GM18511 (cell line): ENCODE measurements at regions not wholly inside any gene's neighbourhood (a gene's known extent, or its start where the extent isn't known, plus 50 kb on each side); places are given as distances from the start of the nearest gene placed in this dataset.
"Not testable (repeated sequence)": the region's sequence is repeated elsewhere in the genome, so short reads cannot be mapped to it uniquely, and the experiment has no call there.

Experiments used
- ATAC-seq: cut with Tn5 transposase; IDR thresholded peaks from one replicate; pipeline ENCODE4 v1.9.1; 2021; ENCODE audit warnings: mild to moderate bottlenecking, moderate library complexity; ENCODE audit not compliant: unreplicated experiment

DNA sequence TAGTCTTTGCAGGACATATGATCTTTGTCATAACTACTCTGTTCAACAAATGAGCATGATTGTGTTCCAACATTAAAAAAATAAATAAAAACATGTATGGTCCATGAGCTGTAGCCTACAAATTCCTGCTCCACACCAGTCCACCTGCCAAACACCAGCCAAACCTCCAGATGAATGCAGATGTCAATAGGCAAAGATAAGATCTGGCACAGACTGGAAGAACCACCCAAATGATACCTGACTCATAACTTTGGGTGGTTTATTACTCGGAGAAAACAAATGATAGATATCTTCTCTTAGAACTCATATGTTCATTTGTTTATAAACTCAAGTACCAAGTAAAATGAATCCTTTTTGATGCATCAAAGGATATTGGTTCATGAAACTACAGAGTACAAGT is 425.1 kb downstream of the GBA3 start:
- no peak for ATAC-seq

DNA sequence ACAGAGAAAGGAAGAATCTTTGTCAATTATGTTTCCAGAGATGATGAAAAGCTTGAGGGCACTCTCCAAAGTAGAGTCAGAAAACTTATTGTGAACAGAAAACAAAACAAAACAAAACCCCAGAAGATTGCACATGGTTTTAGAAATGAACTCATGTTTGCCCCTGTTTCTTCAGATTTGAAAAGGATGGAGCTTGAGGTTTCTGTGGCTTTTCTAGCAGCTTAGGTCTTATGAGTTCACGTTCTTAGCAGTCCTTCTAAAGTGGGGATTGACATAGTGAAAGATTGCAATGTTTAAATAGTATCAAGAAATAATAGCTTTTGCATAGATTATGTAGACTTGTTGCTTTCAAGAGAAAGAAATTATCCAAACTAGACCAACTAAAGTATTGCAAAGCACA is 421.8 kb downstream of the GBA3 start:
- ATAC-seq, result no peak

DNA sequence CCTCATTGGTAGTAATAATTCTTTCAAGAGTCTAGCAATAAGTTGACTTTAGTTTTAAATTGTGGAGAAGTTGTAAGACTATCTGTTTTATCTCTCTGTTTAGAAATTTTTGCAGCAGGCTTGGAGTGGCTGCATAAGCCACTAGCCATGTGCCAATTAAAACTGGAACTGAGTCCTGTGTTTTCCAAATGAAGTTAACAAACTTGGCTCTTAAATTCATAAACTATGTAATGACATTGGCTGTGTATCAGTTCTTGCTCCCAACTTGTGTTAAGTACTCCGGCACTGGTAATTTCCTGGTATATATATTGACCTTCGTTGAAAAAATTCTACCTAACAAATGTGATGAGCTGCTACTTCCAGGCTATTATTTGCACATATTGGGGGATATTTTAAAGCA is 420.4 kb downstream of the GBA3 start:
- ATAC-seq, result no peak

DNA sequence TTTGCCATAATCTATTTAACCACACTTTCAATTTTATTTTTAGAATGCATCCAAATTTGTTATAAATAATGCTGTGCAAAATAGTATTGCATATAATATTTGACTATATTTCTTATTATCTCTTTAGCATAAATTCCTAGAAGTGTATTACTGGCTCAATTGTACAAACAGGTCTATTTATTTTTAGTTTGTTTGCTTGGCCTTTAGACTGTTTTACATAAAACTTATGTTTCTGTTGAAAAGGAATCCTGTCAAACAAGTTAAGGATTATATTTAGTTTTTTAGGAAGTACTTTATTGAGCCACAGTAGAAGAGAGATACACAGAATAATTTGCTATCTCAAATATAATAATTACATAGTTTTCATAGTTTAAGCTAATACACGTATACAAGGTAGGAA is 413.8 kb downstream of the GBA3 start:
- no peak for ATAC-seq

DNA sequence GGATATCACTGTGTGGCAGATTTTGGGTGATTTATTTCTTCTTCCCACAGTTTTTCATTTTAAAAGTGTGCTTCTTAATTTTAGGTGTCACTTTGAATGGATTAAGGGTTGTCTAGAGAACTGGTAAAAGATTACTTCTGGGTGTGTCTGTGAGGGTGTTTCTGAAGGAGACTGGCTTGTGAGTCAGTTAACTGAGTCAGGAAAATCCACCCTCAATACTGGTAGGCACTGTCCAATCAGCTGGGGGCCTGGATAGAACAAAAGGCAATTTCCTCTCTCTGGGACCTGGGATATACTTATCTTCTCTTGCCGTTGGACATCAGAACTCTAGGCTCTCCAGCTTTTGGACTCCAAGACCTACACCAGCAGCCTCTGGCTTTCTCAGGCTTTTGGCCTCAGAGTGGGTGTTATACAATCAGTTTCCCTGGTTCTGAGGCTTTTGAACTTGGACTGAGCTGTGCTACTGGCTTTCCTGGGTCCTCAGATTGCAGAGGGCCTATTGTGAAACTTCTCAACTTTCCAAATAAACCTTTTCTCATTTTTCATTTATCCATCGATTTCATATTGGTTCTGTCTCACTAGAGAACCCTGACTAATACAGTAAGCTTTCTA is 413.1 kb downstream of the GBA3 start:
- ATAC-seq, result no peak

DNA sequence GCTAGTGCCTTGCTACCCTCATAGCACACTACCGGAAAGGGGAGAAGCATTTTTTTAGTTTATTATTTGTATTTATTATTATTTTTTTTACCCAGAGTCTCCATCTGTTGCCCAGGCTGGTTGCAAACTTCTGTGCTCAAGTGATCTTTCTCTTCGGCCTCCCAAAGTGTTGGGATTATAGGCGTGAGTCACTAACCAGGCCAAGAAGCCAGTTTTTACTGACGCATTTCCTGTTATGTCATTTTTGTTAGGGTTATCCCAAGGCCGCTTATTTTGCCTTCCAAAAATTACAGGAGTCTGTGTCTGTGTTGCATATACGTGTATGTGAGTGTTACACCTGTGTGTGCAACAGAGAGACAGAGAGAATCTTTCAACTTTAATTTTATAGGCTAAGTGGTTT is 404.5 kb downstream of the GBA3 start:
- no peak for ATAC-seq

DNA sequence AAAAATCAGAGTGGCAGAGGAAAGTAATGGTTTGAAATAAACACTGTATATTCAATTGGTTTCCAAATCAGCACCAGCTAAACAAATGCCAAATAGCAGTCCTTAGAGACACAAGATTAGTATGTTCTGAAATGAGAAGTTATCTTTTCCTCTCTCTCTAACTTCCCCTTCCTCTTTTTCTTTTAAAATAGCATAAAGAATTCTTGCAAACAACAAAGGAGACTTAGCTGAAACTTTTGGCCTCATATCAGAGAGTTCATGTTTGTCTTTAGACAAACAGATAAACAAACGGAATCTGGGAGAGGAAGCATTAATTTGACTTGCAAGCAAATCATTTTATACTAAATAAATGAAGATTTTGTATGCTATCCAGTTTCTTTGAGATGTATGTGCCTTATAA is 399.0 kb downstream of the GBA3 start:
- ATAC-seq, result no peak

DNA sequence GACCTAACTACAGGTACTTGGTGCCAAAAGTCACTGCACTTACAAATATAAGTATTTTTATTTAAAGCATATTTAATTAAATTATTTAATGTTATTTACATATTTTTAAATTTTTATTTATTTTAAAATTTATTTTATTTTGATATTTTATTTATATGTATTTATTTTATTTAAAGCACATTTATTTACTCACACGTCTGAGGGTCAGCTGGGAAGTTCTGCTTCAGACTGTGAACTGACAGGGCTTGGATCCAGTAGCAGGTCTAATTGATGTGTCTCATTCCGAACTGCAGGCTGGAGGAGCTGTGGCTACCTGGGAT is 392.5 kb downstream of the GBA3 start:
- ATAC-seq, result no peak

DNA sequence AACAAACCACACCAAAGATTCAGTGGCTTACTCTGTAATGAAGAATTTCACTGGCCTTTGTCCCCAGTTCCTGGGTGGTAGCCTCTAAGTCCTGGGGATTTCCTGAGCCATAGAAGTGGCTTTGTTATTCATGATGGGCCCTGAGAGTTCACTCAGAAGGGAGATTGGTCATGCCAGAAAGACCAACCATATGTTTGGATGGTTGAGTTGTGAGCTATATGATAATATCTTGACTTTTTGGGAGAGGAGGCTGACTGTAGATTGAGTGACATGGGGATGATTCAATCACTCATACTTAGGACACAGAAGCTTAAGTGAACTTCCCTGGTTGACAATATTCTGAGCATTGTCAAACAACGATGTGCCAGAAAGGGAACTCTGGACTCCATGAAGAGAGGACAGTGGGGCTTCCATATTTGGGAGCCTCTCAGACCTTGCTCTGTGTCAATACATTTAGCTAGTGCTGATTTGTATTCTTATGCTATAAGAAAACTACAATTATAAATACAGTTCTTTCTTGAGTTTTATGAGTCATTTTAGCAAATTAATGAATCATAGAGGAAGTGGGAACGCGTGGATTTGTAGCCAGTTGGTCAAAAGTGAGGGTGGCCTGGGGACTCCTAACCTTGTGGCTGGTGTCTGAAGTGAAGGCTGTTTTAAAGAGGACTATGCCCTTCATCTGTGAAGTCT is 392.0 kb downstream of the GBA3 start:
- ATAC-seq, result no peak

DNA sequence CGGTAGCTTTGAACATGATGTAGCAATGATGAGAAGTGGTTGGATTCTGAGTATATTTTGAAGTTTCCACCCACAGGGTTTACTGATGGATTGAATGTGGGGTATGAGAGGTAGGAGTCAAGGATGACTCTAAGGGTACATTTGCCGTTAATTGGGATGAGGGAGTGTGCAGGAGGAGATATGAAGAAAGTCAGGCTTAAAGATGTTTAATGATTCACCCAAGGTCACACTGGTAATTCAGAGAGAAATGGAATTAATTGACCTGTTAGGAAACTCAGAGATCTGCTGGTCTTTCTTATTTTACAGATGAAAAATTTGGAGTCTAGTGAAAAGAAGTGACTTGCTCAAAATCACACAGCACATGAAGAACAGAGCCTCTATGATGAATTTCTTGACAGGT is 390.7 kb downstream of the GBA3 start:
- no peak for ATAC-seq

DNA sequence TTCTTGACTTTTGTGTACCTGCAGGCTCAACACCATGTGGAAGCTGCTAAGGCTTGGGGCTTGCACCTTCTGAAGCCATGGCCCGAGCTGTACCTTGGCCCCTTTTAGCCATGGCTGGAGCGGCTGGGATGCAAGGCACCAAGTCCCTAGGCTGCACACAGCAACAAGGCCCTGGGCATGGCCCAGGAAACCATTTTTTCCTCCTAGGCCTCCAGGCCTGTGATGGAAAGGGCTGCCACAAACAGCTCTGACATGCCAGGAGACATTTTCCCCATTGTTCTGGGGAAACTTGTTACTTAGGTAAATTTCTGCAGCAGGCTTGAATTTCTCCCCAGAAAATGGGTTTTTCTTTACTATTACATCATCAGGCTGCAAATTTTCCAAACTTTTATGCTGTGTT is 387.4 kb downstream of the GBA3 start:
- ATAC-seq, result not testable (repeated sequence)

DNA sequence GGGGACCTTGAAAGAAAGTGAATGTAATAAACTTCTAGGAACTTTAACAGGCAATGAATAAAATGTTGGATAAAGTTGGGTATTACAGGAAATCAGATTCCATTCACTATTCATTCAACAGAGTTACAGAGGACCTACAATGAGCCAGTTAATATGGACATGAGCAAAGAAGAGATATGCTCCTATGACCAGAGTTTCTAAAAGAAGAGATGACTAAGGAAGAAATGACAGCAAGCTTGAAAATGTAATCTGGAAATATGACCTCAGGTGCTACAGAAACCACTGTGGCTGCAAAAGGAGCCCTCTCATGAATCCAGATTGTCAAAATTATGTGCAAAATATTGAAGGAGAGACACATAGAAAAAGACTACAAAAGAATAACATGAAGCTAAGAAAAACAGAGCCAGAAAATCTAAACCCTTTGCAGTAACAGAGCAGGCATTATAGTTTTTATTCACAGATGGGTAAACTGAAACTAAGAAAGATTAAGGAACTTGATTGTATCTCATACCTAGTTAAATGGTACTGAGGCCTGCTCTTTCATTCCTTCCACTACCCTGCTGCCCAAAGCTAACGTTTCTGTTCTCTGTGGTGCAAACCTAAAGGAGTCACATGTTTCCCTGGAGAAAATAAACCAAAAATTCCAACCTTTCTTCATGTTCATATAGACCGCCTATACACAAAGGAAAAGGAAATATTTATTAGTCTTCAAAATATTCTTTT is 378.3 kb downstream of the GBA3 start:
- no peak for ATAC-seq

DNA sequence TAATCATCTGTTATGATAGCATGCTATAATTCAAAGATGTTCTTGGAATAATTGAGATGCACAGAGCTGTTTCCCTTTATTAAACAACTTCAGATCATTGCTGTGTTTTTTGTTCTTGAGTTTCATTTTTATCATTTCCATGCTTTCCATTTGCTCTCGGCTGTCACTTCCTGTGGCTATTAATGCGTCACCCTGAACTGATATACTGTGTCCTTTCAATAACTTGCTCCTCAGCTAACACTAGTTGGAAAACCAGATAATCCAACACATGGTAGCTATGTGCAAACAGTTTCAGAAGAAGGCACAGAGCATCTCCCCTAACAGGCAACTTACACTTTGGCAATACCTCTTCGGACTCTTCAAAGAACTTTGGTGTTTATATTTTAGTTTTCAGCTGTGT is 376.0 kb downstream of the GBA3 start:
- no peak for ATAC-seq

DNA sequence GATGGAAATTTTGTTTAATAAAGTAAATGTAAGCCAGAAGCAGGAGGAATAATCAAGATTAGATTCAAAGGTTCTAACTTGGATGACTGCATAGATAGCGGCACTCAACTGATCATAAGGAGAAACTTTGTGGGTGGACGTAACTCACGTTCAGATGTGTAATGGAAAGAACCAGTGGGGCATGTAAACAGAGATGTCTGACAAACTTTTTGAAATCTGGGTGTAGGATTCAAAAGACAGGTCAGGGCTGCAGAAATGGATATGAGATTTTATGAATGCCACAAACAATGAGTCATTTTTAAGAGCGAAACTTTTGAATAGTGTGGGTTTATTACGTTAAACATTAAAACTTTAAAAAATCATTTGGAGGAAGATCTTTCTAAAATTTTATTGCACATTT is 375.6 kb downstream of the GBA3 start:
- no peak for ATAC-seq

DNA sequence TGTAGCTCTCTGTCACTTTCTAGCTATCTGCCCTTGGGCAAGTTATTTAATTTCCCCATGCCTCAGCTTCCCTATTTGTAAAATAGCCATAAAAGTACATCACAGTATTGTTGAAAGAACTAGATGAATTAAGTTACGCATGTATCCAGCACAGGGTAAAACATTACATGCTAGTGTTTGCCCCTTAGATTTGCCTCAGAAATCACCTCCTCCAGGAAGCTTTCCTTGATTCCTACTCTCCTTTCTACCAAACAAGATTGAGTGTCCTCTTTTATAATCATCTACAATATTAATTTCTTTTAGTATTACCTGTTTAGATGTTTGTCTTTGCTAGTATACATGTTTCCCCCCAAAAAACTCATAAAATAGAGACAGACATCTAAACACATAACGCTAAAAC is 369.5 kb downstream of the GBA3 start:
- ATAC-seq, result no peak

DNA sequence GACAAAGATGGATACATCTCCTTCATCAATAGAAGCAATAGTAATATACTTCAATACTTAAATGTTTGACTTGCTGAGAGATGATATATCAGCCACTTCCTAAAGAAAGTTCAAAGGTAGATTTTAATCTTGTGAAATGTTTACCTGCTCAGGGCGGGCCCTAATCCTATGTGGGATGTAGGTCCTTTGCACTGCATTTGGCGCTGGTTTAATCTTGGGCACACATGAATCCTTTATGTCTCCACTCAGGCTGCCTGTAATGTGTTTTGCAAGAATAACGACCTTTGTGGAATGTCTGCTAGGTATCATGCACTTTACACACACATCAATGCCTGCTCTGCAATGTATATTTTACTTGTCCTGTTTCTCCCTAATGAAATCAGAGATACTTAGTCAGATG is 368.7 kb downstream of the GBA3 start:
- no peak for ATAC-seq

DNA sequence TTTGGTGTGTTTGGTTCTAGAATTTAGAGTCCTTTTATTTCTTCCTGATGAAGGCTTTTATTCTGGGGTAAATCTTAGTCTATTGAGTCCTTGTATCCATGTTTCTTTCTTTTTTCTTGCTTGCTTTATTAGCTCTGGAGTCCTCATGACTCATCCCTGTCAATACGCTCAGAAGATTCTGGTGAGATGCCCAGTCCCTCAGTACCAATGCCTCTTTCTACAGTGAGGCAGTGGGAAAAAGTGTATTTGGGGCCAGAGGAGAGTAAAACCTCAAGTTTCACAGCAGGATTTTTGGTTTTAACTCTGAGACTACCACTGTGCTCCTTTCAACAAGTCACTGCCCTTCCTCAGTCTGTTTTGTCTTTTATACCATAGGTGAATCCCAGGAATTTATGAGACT is 368.0 kb downstream of the GBA3 start:
- ATAC-seq, result no peak

DNA sequence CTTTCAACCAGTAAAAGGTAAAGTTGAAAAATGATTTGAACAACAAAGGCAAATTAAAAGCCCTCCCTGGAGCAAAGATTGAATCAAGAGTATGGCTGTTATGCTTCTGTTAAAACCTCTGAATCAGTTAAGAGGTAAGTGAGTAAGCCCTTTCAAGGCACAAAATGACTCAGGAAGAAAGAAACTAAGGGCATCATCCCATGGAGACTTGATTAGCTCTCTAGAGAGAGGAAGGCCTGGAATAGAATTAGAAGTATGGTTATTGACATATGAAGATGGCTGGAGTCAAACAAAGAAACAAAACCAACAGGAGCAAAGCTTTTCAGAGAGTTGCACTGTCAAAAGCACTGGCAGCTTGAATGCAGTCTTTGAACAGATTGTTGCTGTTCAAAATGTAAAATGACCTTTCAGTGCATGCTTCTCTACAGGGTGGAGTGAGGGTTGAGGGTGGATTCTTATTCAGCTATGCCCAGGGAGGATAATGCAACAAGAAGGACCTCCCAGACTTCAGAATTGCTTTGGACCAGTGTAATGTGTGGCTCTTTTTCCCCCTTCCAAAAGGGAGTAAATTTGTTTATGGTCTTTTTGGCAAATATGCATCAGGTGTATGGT is 365.5 kb downstream of the GBA3 start:
- ATAC-seq, result no peak

DNA sequence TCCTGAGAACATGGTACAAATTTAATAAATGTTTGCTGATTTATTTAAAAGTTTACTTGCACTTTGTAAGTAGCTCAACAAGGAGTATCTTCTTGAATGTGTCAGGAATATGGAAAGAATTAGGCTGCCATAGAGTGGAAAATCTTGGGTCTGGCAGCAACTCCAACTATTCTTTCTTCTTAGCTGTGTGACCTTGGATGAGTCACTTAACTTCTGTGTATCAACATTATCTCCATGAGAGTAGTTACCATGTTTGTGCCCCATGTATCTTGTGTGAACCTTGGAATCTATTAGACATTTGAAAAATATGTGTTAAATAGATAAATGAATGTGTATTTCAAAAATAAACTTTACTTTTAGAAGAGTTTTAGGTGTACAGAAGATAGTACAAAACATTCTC is 348.8 kb downstream of the GBA3 start:
- ATAC-seq, result no peak

DNA sequence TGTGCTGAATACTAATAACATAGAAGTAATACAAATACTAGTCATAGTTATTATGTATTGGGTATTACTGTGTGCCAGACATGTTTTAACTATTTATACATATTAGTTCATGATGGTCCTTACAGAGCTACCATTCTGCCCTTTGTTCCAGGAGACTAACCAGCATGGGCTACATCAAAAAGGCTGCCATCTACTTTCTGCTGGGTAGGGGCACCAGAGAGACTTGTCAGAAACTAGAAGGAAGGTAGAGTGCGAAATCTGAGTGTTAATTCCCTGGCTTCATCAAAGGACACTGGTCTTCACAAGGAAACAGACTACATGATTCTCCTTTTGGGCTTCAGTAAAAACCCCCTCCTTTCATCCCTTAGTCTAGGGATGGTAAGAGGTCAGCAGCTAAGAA is 347.8 kb downstream of the GBA3 start:
- ATAC-seq, result no peak

DNA sequence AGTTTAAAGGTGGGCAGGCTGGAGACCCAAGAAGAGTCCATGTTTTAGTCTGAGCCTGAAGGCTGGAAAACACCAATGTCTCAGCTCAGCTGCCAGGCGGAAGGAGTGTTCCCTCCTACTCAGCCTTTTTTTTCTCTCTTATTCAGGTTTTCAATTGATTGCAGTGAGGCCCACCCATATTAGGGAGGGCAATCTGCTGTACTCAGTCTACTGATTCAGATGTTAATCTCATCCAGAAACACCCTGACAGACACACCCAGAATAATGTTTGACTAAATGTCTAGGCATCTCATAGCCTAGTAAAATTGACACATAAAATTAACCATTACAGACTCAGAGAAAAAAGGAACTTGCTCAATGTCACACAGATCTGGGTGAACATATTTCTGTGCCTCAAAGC is 347.1 kb downstream of the GBA3 start:
- ATAC-seq, result no peak
